Muscle layer of duodenum (tissue), 2 donors: ENCODE measurements at regions not wholly inside any gene's neighbourhood (a gene's known extent, or its start where the extent isn't known, plus 50 kb on each side); places are given as distances from the start of the nearest gene placed in this dataset.
"Not testable (repeated sequence)": the region's sequence is repeated elsewhere in the genome, so short reads cannot be mapped to it uniquely, and the experiment has no call there.

Experiments
- H3K27ac ChIP-seq: one replicate; pipeline ENCODE4 v1.7.0; 2013; ENCODE audit warnings: mild to moderate bottlenecking, low read length
- H3K27me3 ChIP-seq: one replicate; pipeline ENCODE4 v1.7.0; 2013; ENCODE audit warnings: low read depth, mild to moderate bottlenecking, control low read depth, low read length
- H3K36me3 ChIP-seq, 2 donors: one replicate each; pipeline ENCODE4 v1.7.0; 2013; ENCODE audit warnings: low read length in 2 of 2, control low read depth in 1 of 2, mild to moderate bottlenecking in 1 of 2; ENCODE audit not compliant: insufficient read depth in 2 of 2, control insufficient read depth in 1 of 2
- H3K4me1 ChIP-seq, 2 donors: one replicate each; pipeline ENCODE4 v1.7.0; 2013; ENCODE audit warnings: low read length in 2 of 2, mild to moderate bottlenecking in 2 of 2, control low read depth in 1 of 2, moderate library complexity in 1 of 2; ENCODE audit not compliant: insufficient read depth in 2 of 2, control insufficient read depth in 1 of 2
- H3K4me3 ChIP-seq, 2 donors: one replicate each; pipeline ENCODE4 v1.7.0; 2013; ENCODE audit warnings: low read length in 2 of 2, low read depth in 1 of 2, mild to moderate bottlenecking in 1 of 2
- H3K9me3 ChIP-seq, 2 donors: one replicate each; pipeline ENCODE4 v1.7.0; 2013; ENCODE audit warnings: low read length in 2 of 2, control low read depth in 1 of 2, mild to moderate bottlenecking in 1 of 2; ENCODE audit not compliant: control insufficient read depth in 1 of 2
- donor health status: healthy.

- peaks cover 0 to 3% of the 10 kb centered on the region in 2 donors for H3K9me3 ChIP-seq
- no peaks in the 10 kb centered on the region for H3K4me1 ChIP-seq
- H3K27ac ChIP-seq, result no peak overlapping the region
- H3K27me3 ChIP-seq, result no peaks in the 10 kb centered on the region
- H3K36me3 ChIP-seq, result no peaks in the 10 kb centered on the region
- no peak overlapping the region for H3K4me3 ChIP-seq
Measured at GRCh38 chr6:103819509-103819908, 1040.2 kb downstream of the HACE1 start.

GRCh38 chr6:103812970-103813369 is 1046.7 kb downstream of the HACE1 start:
- Histone ChIP-seq H3K27me3 (no peaks in the 10 kb centered on the region), H3K4me1 (no peaks in the 10 kb centered on the region), H3K27ac (no peak overlapping the region), H3K36me3 (no peaks in the 10 kb centered on the region), H3K4me3 (no peak overlapping the region), H3K9me3 (no peaks in the 10 kb centered on the region)

GRCh38 chr6:103801901-103802479 is 1057.7 kb downstream of the HACE1 start:
- not testable (repeated sequence) for H3K9me3 ChIP-seq, H3K4me3 ChIP-seq, H3K27ac ChIP-seq, H3K4me1 ChIP-seq, H3K27me3 ChIP-seq, H3K36me3 ChIP-seq

GRCh38 chr6:103799971-103800670 is 1059.6 kb downstream of the HACE1 start:
- H3K27me3 ChIP-seq, result no peaks in the 10 kb centered on the region
- no peaks in the 10 kb centered on the region for H3K36me3 ChIP-seq
- no peak overlapping the region for H3K4me3 ChIP-seq
- H3K9me3 ChIP-seq, result no peaks in the 10 kb centered on the region
- no peak overlapping the region for H3K27ac ChIP-seq
- no peaks in the 10 kb centered on the region for H3K4me1 ChIP-seq

- no peak overlapping the region for H3K27ac ChIP-seq
- H3K9me3 ChIP-seq, result peaks cover 0 to 4% of the 10 kb centered on the region in 2 donors
- no peaks in the 10 kb centered on the region for H3K4me1 ChIP-seq
- H3K4me3 ChIP-seq, result no peak overlapping the region
- no peaks in the 10 kb centered on the region for H3K36me3 ChIP-seq
- no peaks in the 10 kb centered on the region for H3K27me3 ChIP-seq
Measured at GRCh38 chr6:103798166-103798565, 1061.6 kb downstream of the HACE1 start.

GRCh38 chr6:103797738-103798137 is 1062.0 kb downstream of the HACE1 start:
- H3K27me3 ChIP-seq, result no peaks in the 10 kb centered on the region
- H3K4me3 ChIP-seq, result no peak overlapping the region
- no peak overlapping the region for H3K27ac ChIP-seq
- H3K36me3 ChIP-seq, result no peaks in the 10 kb centered on the region
- peaks cover 0 to 5% of the 10 kb centered on the region in 2 donors for H3K9me3 ChIP-seq
- H3K4me1 ChIP-seq, result no peaks in the 10 kb centered on the region

GRCh38 chr6:103791458-103791857 is 1068.3 kb downstream of the HACE1 start:
- Histone ChIP-seq H3K36me3 (no peaks in the 10 kb centered on the region), H3K4me1 (no peaks in the 10 kb centered on the region), H3K27me3 (no peaks in the 10 kb centered on the region), H3K4me3 (no peak overlapping the region), H3K9me3 (peaks cover 0 to 5% of the 10 kb centered on the region in 2 donors), H3K27ac (no peak overlapping the region)

- no peaks in the 10 kb centered on the region for H3K9me3 ChIP-seq
- no peaks in the 10 kb centered on the region for H3K4me1 ChIP-seq
- H3K4me3 ChIP-seq, result no peak overlapping the region
- H3K27me3 ChIP-seq, result no peaks in the 10 kb centered on the region
- no peaks in the 10 kb centered on the region for H3K36me3 ChIP-seq
- no peak overlapping the region for H3K27ac ChIP-seq
Measured at GRCh38 chr6:103784117-103784516, 1075.6 kb downstream of the HACE1 start.

GRCh38 chr6:103783329-103783728 is 1076.4 kb downstream of the HACE1 start:
- Histone ChIP-seq H3K36me3 (no peaks in the 10 kb centered on the region), H3K27ac (no peak overlapping the region), H3K9me3 (no peaks in the 10 kb centered on the region), H3K27me3 (no peaks in the 10 kb centered on the region), H3K4me3 (no peak overlapping the region), H3K4me1 (no peaks in the 10 kb centered on the region)

GRCh38 chr6:103769431-103769830 is 1090.3 kb downstream of the HACE1 start:
- H3K4me3 ChIP-seq, result no peak overlapping the region
- no peaks in the 10 kb centered on the region for H3K9me3 ChIP-seq
- H3K27me3 ChIP-seq, result no peaks in the 10 kb centered on the region
- H3K27ac ChIP-seq, result no peak overlapping the region
- H3K36me3 ChIP-seq, result no peaks in the 10 kb centered on the region
- no peaks in the 10 kb centered on the region for H3K4me1 ChIP-seq

GRCh38 chr6:103750603-103751002 is 1109.1 kb downstream of the HACE1 start:
- no peak overlapping the region for H3K27ac ChIP-seq
- no peaks in the 10 kb centered on the region for H3K9me3 ChIP-seq
- no peak overlapping the region for H3K4me3 ChIP-seq
- H3K4me1 ChIP-seq, result no peaks in the 10 kb centered on the region
- H3K36me3 ChIP-seq, result no peaks in the 10 kb centered on the region
- H3K27me3 ChIP-seq, result no peaks in the 10 kb centered on the region

- H3K9me3 ChIP-seq, result no peaks in the 10 kb centered on the region
- H3K27me3 ChIP-seq, result no peaks in the 10 kb centered on the region
- no peak overlapping the region for H3K27ac ChIP-seq
- H3K4me1 ChIP-seq, result no peaks in the 10 kb centered on the region
- H3K4me3 ChIP-seq, result no peak overlapping the region
- no peaks in the 10 kb centered on the region for H3K36me3 ChIP-seq
Measured at GRCh38 chr6:103734016-103734415, 1125.7 kb downstream of the HACE1 start.
